ENCODE measurements at regions not wholly inside any gene's neighbourhood (a gene's known extent, or its start where the extent isn't known, plus 50 kb on each side); places are given as distances from the start of the nearest gene placed in this dataset.

GRCh38 chr1:83705091-83705490 lies 293.8 kb downstream of the TTLL7 start:
- no peak overlapping the region for H3K27ac ChIP-seq (ENCODE audit: insufficient read depth, low read length)
- no peak overlapping the region for H4K5ac ChIP-seq (ENCODE audit: low read depth, low read length)
- no peaks in the 10 kb centered on the region for H3K79me1 ChIP-seq (ENCODE audit: low read depth in 1 of 2, low read length in 2 of 2)
- no peak overlapping the region for H2BK120ac ChIP-seq (ENCODE audit: low read depth, low read length)
- no peak overlapping the region for H2AK9ac ChIP-seq (replicated peaks; ENCODE audit: low read depth, low read length, poor library complexity)
- no CpG with 5 or more reads among the region's 1 CpG for WGBS, 2 experiments (ENCODE audit: extremely low coverage in 2 of 2, insufficient read length in 1 of 2)
- H2BK15ac ChIP-seq (ENCODE audit: low read depth, low read length), result no peak overlapping the region
- H3K36me3 ChIP-seq (ENCODE audit: control insufficient read depth, insufficient read depth, low read length), result no peaks in the 10 kb centered on the region
- H2AK5ac ChIP-seq (ENCODE audit: low read depth, low read length), result no peak overlapping the region
- H3K27me3 ChIP-seq (ENCODE audit: control insufficient read depth, insufficient read depth, low read length), result no peaks in the 10 kb centered on the region
- no peak overlapping the region for H2BK20ac ChIP-seq (ENCODE audit: low read depth, low read length)
- DNase-seq, result no peak
- H3K4me3 ChIP-seq (ENCODE audit: insufficient read depth, low read depth, low read length), result no peak overlapping the region
- H4K20me1 ChIP-seq (ENCODE audit: insufficient read depth, low read length), result no peaks in the 10 kb centered on the region
- TF ChIP-seq SMC3 (IDR thresholded peaks at IDR 0.05; ENCODE audit: low read depth, low read length) (no peak), USF2 (IDR thresholded peaks at IDR 0.05; ENCODE audit: low read depth, low read length) (no peak), MXI1 (IDR thresholded peaks at IDR 0.05; ENCODE audit: borderline replicate concordance, low read depth, low read length) (no peak), ELK1 (IDR thresholded peaks at IDR 0.05; ENCODE audit: borderline replicate concordance, low read depth, low read length) (no peak), RAD21 (IDR thresholded peaks at IDR 0.05; ENCODE audit: low read length) (no peak), NFE2L2 (IDR thresholded peaks at IDR 0.05; ENCODE audit: low read depth, low read length) (no peak), MAZ (IDR thresholded peaks at IDR 0.05; ENCODE audit: borderline replicate concordance, low read depth, low read length) (no peak), RCOR1 (IDR thresholded peaks at IDR 0.05; ENCODE audit: insufficient replicate concordance, low read length) (no peak), CTCF (conservative IDR thresholded peaks at IDR 0.05; ENCODE audit: low read depth, low read length) (no peak), CEBPB (IDR thresholded peaks at IDR 0.05; ENCODE audit: low read depth, low read length) (no peak), RFX5 (IDR thresholded peaks at IDR 0.05; ENCODE audit: low read depth, low read length) (no peak)
- no peak for ATAC-seq (ENCODE audit: low read depth)
- intact Hi-C loops (cut with micrococcal nuclease) (no loop called here), dilution Hi-C loops (cut with HindIII; ENCODE audit: low sequenced_read_pairs, unreplicated experiment) (no loop called here), in situ Hi-C loops (cut with MboI; ENCODE audit: low sequenced_read_pairs) (no loop called here)
- no peak overlapping the region for H2AFZ ChIP-seq (replicated peaks; ENCODE audit: low read length, poor library complexity)
- no peak overlapping the region for H3K23ac ChIP-seq (ENCODE audit: low read depth, low read length)
- no peak overlapping the region for H3K14ac ChIP-seq (replicated peaks; ENCODE audit: low read depth, low read length)
- no peak overlapping the region for H3K9ac ChIP-seq (ENCODE audit: low read depth, low read length)
- H4K91ac ChIP-seq (ENCODE audit: insufficient read depth, low read depth, low read length), result no peak overlapping the region
- H3K4me2 ChIP-seq (ENCODE audit: low read depth, low read length), result no peak overlapping the region
- BruUV-seq (replicated peaks), result no TSS peak
- no peak overlapping the region for H4K8ac ChIP-seq (ENCODE audit: low read depth in 2 of 2, low read length in 2 of 2)
- H3K9me1 ChIP-seq (ENCODE audit: insufficient read depth, low read length), result no peaks in the 10 kb centered on the region
- no peak overlapping the region for H3K18ac ChIP-seq (ENCODE audit: low read depth, low read length)
- H2BK5ac ChIP-seq (ENCODE audit: low read depth, low read length, poor library complexity, severe bottlenecking), result no peak overlapping the region
- H3K9me3 ChIP-seq (ENCODE audit: control insufficient read depth, insufficient read depth, low read length), result no peaks in the 10 kb centered on the region
- CTCF ChIA-PET, result no interaction called here
- no peaks in the 10 kb centered on the region for H3K4me1 ChIP-seq (ENCODE audit: control insufficient read depth, insufficient read depth, low read length)
- POLR2A ChIA-PET (ENCODE audit: unreplicated experiment), result no interaction called here
- H3K56ac ChIP-seq (ENCODE audit: extremely low read depth, insufficient read depth, low read length), result no peak overlapping the region
- H3K4ac ChIP-seq (ENCODE audit: low read depth, low read length), result no peak overlapping the region
